SK-N-SH treated with all-trans-retinoic acid at 6 μM for 48 hours (cell line): ENCODE measurements at regions not wholly inside any gene's neighbourhood (a gene's known extent, or its start where the extent isn't known, plus 50 kb on each side); places are given as distances from the start of the nearest gene placed in this dataset.

Source experiments
- ATAC-seq: fragments of 200-7000 bp; cut with Tn5 transposase; 3 replicates; pipeline ENCODE4 v1.9.1; 2020; ENCODE audit warnings: mild to moderate bottlenecking, moderate library complexity
- ARNTL ChIP-seq: fragments of 450-650 bp; formaldehyde crosslinking; IDR thresholded peaks from 2 replicates; pipeline ENCODE4 v1.5.0; 2020; ENCODE audit warnings: low read depth, mild to moderate bottlenecking, moderate library complexity, borderline replicate concordance
- BACH2 ChIP-seq: fragments of 250-450 bp; sonication (Bioruptor Pico); IDR thresholded peaks from 2 replicates; pipeline ENCODE4 v1.9.0; 2021; ENCODE audit warnings: mild to moderate bottlenecking, borderline replicate concordance
- CSDC2 ChIP-seq: fragments of 250-450 bp; sonication (Bioruptor Pico); IDR thresholded peaks from 2 replicates; pipeline ENCODE4 v1.5.0; 2020; ENCODE audit warnings: mild to moderate bottlenecking, moderate library complexity
- ESRRG ChIP-seq: fragments of 250-450 bp; sonication (Bioruptor Pico); IDR thresholded peaks from 2 replicates; pipeline ENCODE4 v1.6.1; 2021; ENCODE audit warnings: mild to moderate bottlenecking
- GLIS3 ChIP-seq: fragments of 250-450 bp; sonication (Bioruptor Pico); IDR thresholded peaks from 2 replicates; pipeline ENCODE4 v1.5.0; 2020; ENCODE audit warnings: mild to moderate bottlenecking, moderate library complexity
- ISL1 ChIP-seq: fragments of 250-450 bp; sonication (Bioruptor Pico); IDR thresholded peaks from 2 replicates; pipeline ENCODE4 v2.1.2; 2022; ENCODE audit warnings: mild to moderate bottlenecking, moderate library complexity
- OSR1 ChIP-seq: fragments of 250-450 bp; sonication (Bioruptor Pico); IDR thresholded peaks from 2 replicates; pipeline ENCODE4 v1.8.0; 2022; ENCODE audit warnings: moderate library complexity, mild to moderate bottlenecking, inconsistent platforms
- PATZ1 ChIP-seq: fragments of 250-450 bp; sonication (Bioruptor Pico); IDR thresholded peaks from 2 replicates; pipeline ENCODE4 v1.8.0; 2020; ENCODE audit warnings: mild to moderate bottlenecking, moderate library complexity, borderline replicate concordance
- POU6F1 ChIP-seq: fragments of 250-450 bp; sonication (Bioruptor Pico); IDR thresholded peaks from 2 replicates; pipeline ENCODE4 v1.8.0; 2021; ENCODE audit warnings: low read depth, mild to moderate bottlenecking, moderate library complexity, borderline replicate concordance
- PPARA ChIP-seq: fragments of 250-450 bp; sonication (Bioruptor Pico); IDR thresholded peaks from 2 replicates; pipeline ENCODE4 v1.5.0; 2020; ENCODE audit warnings: mild to moderate bottlenecking, borderline replicate concordance
- RARB ChIP-seq: fragments of 250-450 bp; sonication (Bioruptor Pico); IDR thresholded peaks from 2 replicates; pipeline ENCODE4 v1.8.0; 2021; ENCODE audit warnings: mild to moderate bottlenecking, moderate library complexity
- SNAI2 ChIP-seq: fragments of 250-450 bp; sonication (Bioruptor Pico); IDR thresholded peaks from 2 replicates; pipeline ENCODE4 v1.5.0; 2020; ENCODE audit warnings: mild to moderate bottlenecking, moderate library complexity
- TCF4 ChIP-seq: fragments of 250-450 bp; sonication (Bioruptor Pico); IDR thresholded peaks from 2 replicates; pipeline ENCODE4 v1.8.0; 2021; ENCODE audit warnings: mild to moderate bottlenecking, moderate library complexity, borderline replicate concordance
- TOX ChIP-seq: fragments of 250-450 bp; sonication (Bioruptor Pico); IDR thresholded peaks from 2 replicates; pipeline ENCODE4 v1.8.0; 2021; ENCODE audit warnings: mild to moderate bottlenecking, moderate library complexity, borderline replicate concordance
- TSHZ2 ChIP-seq: fragments of 250-450 bp; sonication (Bioruptor Pico); IDR thresholded peaks from 2 replicates; pipeline ENCODE4 v1.5.0; 2020; ENCODE audit warnings: mild to moderate bottlenecking, moderate library complexity
- ZC3H10 ChIP-seq: fragments of 250-450 bp; sonication (Bioruptor Pico); IDR thresholded peaks from 2 replicates; pipeline ENCODE4 v1.5.1; 2021; ENCODE audit warnings: mild to moderate bottlenecking, moderate library complexity
- ZFP3 ChIP-seq: fragments of 250-450 bp; sonication (Bioruptor Pico); IDR thresholded peaks from 2 replicates; pipeline ENCODE4 v1.5.0; 2020; ENCODE audit warnings: mild to moderate bottlenecking, moderate library complexity
- ZFP30 ChIP-seq: fragments of 450-650 bp; formaldehyde crosslinking; IDR thresholded peaks from 2 replicates; pipeline ENCODE4 v1.5.0; 2022; ENCODE audit warnings: mild to moderate bottlenecking, moderate library complexity
- ZNF565 ChIP-seq: fragments of 450-650 bp; formaldehyde crosslinking; conservative IDR thresholded peaks from 2 replicates; pipeline ENCODE4 v1.5.0; 2020; ENCODE audit warnings: low read depth, mild to moderate bottlenecking, moderate library complexity
- ZNF70 ChIP-seq: fragments of 450-650 bp; formaldehyde crosslinking; IDR thresholded peaks from 2 replicates; pipeline ENCODE4 v1.5.0; 2020; ENCODE audit warnings: mild to moderate bottlenecking, moderate library complexity
- ZNF8 ChIP-seq: fragments of 450-650 bp; formaldehyde crosslinking; IDR thresholded peaks from 2 replicates; pipeline ENCODE4 v1.5.0; 2020; ENCODE audit warnings: mild to moderate bottlenecking, moderate library complexity

GRCh38 chr10:125291836-125292235, 131.5 kb upstream of the CTBP2 start:
- TF ChIP-seq ISL1 (CRISPR knock-in tag) (no peak), OSR1 (CRISPR knock-in tag) (no peak), TOX (CRISPR knock-in tag) (no peak), PATZ1 (CRISPR knock-in tag) (no peak), POU6F1 (CRISPR knock-in tag) (no peak), ZNF565 (no peak), SNAI2 (no peak), ZNF70 (CRISPR knock-in tag) (no peak), TSHZ2 (CRISPR knock-in tag) (no peak), ZNF8 (CRISPR knock-in tag) (no peak), BACH2 (CRISPR knock-in tag) (no peak), RARB (CRISPR knock-in tag) (no peak), ESRRG (CRISPR knock-in tag) (no peak), ZFP30 (no peak), GLIS3 (CRISPR knock-in tag) (no peak), PPARA (CRISPR knock-in tag) (no peak), CSDC2 (CRISPR knock-in tag) (no peak)
- no peak for ATAC-seq

GRCh38 chr10:125289461-125289860, 129.1 kb upstream of the CTBP2 start:
- ATAC-seq, result no peak
- TF ChIP-seq GLIS3 (CRISPR knock-in tag), result no peak
- no peak for TF ChIP-seq ZNF70 (CRISPR knock-in tag)
- TF ChIP-seq TOX (CRISPR knock-in tag), result no peak
- TF ChIP-seq PPARA (CRISPR knock-in tag), result no peak
- TF ChIP-seq, all 23 proteins: peak for 0

- TF ChIP-seq ZNF565 (no peak), TCF4 (CRISPR knock-in tag) (no peak), ZFP3 (no peak), POU6F1 (CRISPR knock-in tag) (no peak), CSDC2 (CRISPR knock-in tag) (no peak), ARNTL (CRISPR knock-in tag) (no peak), ZFP30 (no peak), PPARA (CRISPR knock-in tag) (no peak), GLIS3 (CRISPR knock-in tag) (no peak), PATZ1 (CRISPR knock-in tag) (no peak), ZC3H10 (no peak), TOX (CRISPR knock-in tag) (no peak), BACH2 (CRISPR knock-in tag) (no peak), SNAI2 (no peak), ESRRG (CRISPR knock-in tag) (no peak), TSHZ2 (CRISPR knock-in tag) (no peak), OSR1 (CRISPR knock-in tag) (no peak)
- ATAC-seq, result peak; percentile 46; the same call in 1 of the 3 replicates
Measured at GRCh38 chr10:125284875-125285597, 124.7 kb upstream of the CTBP2 start.
